AG10803 (cell line): ENCODE measurements at regions not wholly inside any gene's neighbourhood (a gene's known extent, or its start where the extent isn't known, plus 50 kb on each side); places are given as distances from the start of the nearest gene placed in this dataset.

Source experiments
- DNase-seq: peaks from one replicate; pipeline ENCODE4 v3.0.0; 2010; ENCODE audit warnings: low read depth
- H3K4me3 ChIP-seq: 2 replicates; pipeline ENCODE4 v1.5.1; 2011; ENCODE audit warnings: mild to moderate bottlenecking, low read length, control low read depth
- TF ChIP-seq, protein P1 (sequence below): conservative IDR thresholded peaks from 2 replicates; pipeline ENCODE4 v1.5.1; 2011; ENCODE audit warnings: mild to moderate bottlenecking, low read length, control low read depth, inconsistent platforms

DNA sequence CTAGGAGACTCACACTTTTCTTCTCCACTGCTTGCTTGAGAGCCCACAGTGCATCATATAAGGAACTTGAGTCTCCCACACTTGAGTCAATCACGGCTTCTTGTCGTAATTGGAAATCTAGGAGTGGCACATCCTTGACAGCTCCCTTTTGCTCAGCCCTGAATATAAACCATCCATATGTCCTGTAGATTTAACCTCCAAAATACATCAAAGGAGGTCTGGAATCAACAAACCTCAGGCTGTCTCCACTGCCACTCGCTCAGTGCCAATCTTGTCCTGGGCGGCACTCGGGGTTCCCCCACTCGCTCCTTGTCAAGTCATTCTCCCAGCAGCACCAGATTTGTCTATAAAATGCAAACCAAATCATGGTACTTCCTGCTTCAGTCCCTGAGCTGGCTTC, 84.4 kb upstream of the UQCRFS1 start:
- DNase-seq, result no peak
- H3K4me3 ChIP-seq, result no peak overlapping the region
- TF ChIP-seq, protein P1, sequence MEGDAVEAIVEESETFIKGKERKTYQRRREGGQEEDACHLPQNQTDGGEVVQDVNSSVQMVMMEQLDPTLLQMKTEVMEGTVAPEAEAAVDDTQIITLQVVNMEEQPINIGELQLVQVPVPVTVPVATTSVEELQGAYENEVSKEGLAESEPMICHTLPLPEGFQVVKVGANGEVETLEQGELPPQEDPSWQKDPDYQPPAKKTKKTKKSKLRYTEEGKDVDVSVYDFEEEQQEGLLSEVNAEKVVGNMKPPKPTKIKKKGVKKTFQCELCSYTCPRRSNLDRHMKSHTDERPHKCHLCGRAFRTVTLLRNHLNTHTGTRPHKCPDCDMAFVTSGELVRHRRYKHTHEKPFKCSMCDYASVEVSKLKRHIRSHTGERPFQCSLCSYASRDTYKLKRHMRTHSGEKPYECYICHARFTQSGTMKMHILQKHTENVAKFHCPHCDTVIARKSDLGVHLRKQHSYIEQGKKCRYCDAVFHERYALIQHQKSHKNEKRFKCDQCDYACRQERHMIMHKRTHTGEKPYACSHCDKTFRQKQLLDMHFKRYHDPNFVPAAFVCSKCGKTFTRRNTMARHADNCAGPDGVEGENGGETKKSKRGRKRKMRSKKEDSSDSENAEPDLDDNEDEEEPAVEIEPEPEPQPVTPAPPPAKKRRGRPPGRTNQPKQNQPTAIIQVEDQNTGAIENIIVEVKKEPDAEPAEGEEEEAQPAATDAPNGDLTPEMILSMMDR, result no peak

DNA sequence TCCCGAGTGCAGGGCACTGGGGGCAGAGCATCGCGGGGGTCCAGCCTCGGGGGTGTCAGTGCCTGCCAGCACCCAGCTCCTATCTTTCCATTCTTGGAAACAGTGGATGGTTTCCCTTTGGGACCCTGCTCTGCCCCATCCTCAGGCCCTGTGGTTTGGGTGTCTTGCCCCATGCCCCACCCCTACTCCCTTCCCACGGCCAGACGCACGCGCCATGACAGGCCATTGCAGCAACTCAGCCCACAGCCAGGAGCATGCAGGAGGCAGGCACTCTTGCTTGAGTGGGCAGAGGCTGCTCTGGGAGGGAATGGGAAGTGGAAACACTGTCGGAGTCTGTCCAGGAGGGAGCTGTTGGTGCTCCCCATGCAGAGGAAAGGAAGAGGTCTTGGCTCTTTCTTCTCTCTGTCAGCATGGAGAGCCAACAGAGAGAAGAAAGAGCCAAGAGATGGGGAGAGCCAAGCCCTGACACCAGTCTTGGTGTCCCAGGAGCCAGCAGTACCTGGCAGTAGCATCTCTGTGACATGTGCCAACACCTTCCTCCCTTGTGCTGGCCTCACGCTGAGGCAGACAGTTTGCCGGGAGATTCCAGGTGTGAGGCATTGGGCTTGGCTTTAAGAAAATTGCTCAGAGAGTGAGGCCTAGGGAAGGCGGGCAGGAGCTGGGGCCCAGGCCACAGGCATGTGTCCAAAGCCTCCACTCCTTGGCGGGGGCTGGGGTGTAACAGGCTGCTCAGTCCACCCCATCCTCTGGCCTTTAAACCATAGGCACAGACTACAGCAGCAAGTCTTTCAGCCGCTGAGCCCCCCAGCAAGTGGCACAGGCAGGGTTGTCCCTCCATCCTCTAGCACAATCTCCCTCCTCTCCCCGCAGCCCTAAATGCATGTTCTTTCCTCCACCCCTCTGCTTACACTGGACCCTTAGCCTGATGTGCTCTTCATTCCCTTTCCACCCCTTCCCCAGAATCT, 86.7 kb upstream of the UQCRFS1 start:
- DNase-seq, result no peak
- TF ChIP-seq, protein P1, result no peak
- H3K4me3 ChIP-seq, result no peak overlapping the region

DNA sequence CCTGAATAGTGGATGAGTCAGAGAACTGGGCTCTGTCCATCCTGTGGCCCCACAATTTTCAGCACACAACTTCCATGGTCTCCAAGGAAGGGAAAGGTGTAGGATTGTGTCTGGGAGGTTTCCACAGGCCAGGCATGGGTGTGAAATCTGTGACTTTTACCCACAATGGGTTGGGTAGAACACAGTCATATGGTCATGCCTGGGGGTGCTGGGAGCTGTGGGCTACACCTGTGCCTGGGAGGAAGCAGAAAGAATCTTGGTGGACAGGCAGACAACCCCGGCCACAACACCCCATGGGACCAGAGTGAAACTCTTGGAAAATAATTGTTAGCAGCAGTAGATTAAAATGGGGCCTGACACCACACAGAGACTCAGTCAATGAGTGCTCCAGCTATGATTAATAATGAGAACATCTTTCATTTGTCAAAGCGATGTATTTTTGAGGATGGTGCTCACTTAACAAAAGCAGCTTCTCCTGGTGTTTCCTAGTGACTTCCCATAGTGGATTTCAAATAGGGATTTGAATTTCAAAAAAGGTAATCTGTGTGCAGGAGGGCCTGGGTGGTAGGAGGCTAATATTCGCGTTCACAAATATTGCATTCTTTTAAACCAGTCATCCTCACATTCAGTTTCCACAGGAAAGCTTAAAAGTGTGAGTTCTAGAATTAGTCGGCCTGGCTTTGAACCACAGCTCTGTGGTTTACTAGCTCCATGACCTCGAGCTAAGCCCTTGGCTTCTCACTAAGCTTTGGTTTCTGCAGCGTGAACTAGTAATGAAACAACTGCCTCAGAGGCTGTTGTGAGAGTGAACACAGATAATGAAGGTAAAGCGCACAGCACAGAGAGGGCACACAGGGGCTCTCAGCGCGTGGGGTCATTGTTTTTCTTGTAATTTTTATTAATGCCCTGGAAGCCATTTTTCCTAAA, 89.3 kb upstream of the UQCRFS1 start:
- DNase-seq, result no peak

DNA sequence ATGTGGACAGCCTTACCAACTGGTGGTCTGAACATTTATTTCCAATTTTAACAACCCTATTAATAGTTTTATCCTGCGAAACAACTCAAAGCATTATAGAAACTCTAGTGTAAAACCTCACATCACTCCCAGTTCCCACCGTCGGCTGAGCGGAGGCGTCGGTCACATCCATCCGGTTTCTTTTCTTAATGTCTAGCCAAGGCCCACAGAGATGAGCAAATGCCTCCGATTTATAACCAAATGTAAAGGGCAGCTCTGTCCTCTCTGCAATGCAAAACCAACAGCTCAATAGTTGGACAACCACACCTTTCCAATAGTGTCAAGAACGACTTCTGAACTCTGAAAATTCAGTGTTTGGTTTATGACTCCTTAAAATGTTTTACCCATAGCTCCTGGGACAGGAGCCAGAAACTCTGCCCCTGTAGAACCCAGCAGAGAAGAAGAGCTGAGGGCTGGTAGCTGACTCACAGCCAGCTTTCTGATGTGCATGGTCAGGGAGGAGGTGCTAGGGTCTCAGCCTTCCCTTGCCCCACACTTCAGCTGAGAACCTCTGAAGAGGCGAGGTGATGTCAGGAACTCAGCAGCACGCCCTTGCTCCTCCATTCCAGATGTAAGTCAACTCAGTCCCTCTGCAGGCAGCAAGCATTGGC, 90.2 kb upstream of the UQCRFS1 start:
- H3K4me3 ChIP-seq, result no peak overlapping the region
- TF ChIP-seq, protein P1, result no peak
- no peak for DNase-seq

More for the DNA sequence above, 89.3 kb upstream of the UQCRFS1 start:
- no peak overlapping the region for H3K4me3 ChIP-seq
- TF ChIP-seq, protein P1, result no peak

DNA sequence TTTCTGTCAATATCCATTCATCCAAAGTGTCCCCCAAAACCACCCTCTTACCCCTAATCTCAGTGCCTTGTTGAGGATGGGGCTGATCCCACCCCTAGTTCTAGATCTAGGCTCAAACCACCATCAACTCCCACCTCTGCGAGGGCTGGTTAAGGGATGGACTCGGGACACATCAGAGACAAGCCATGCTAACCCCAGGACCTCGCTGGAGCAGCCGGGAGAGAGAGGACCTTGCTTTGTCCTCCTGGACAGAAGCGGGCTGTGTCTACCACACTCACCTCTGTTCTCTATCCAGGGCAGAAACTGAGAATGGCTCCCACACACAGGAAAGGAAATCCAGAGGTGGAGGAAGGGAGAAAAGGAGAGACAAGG, 90.8 kb upstream of the UQCRFS1 start:
- DNase-seq, result no peak
- TF ChIP-seq, protein P1, result no peak
- H3K4me3 ChIP-seq, result no peak overlapping the region

DNA sequence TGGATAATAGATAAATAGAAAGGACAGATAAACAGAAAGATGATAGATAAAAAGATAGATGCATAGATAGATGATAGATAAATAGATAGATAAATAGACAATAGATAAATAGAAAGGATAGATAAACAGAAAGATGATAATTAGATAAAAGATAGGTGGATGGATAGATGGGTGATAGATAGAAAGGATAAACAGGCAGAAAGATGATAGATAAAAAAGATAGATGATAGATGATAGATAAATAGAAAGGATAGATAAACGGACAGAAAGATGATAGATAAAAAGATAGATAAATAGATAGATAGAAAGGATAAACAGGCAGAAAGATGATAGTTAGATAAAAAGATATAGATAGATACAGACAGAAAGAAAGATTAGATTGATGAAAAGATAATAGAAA, 92.3 kb upstream of the UQCRFS1 start:
- TF ChIP-seq, protein P1, result no peak
- DNase-seq, result no peak
- H3K4me3 ChIP-seq, result no peak overlapping the region
